Body of pancreas (tissue), 4 donors: ENCODE measurements at regions not wholly inside any gene's neighbourhood (a gene's known extent, or its start where the extent isn't known, plus 50 kb on each side); places are given as distances from the start of the nearest gene placed in this dataset.

Source experiments
- ATAC-seq: fragments of 150-250 bp; one replicate; pipeline ENCODE4 v1.9.1; 2016
- DNase-seq, 4 donors: peaks; one replicate each; pipeline ENCODE4 v3.0.0-alpha.2; 2019
- H3K27ac ChIP-seq, 4 donors: fragments of 200-600 bp; sonication (generic); 1 replicate in 3 of 4; 2 replicates in 1 of 4; pipeline versions ENCODE4 v1.5.1 to v1.6.1; 2016 to 2019; ENCODE audit warnings: mild to moderate bottlenecking in 1 of 4, mixed read lengths in 1 of 4, moderate library complexity in 1 of 4
- H3K27me3 ChIP-seq, 2 donors: fragments of 200-600 bp; sonication (generic); one replicate each; pipeline ENCODE4 v1.6.0; 2016; ENCODE audit warnings: mild to moderate bottlenecking in 1 of 2
- H3K36me3 ChIP-seq, 2 donors: fragments of 200-600 bp; sonication (generic); replicated peaks in 1 of 2; 2 replicates each; pipeline ENCODE4 v1.5.1; 2016; ENCODE audit warnings: low read depth in 2 of 2; ENCODE audit not compliant: insufficient read depth in 1 of 2
- H3K4me1 ChIP-seq: fragments of 200-600 bp; sonication (generic); one replicate; pipeline ENCODE4 v1.6.0; 2016
- H3K4me3 ChIP-seq, 2 donors: fragments of 200-600 bp; sonication (generic); 1 replicate in 1 of 2; 2 replicates in 1 of 2; pipeline ENCODE4 v1.5.1; 2016 to 2019
- H3K9me3 ChIP-seq, 3 donors: fragments of 200-600 bp; sonication (generic); 1 replicate in 2 of 3; 2 replicates in 1 of 3; pipeline ENCODE4 v1.5.1; 2016
- POLR2A ChIP-seq, 3 donors: fragments of 450-650 bp; IDR thresholded peaks; one replicate each; pipeline ENCODE4 v1.6.1; 2016; ENCODE audit warnings: antibody characterized with exemption in 3 of 3, mild to moderate bottlenecking in 2 of 3
- WGBS, 2 donors: methylation state at CpG; one replicate each; pipeline ENCODE4 v1.1.5; 2017; 5-methylcytosine and 5-hydroxymethylcytosine counted together
- intact Hi-C: fragments of 100-400 bp; cut with DNase I; formaldehyde crosslinking; loops from one replicate; pipeline ENCODE4 v1.15.1; 2023
- TF ChIP-seq, protein P1 (sequence below), 7 experiments: fragments of 450-650 bp in 4 of 7; fragments of 200-600 bp in 3 of 7; sonication (generic) in 3 of 7; IDR thresholded peaks; one replicate each; pipeline ENCODE4 v1.5.1; 2016 to 2019; ENCODE audit warnings: antibody characterized with exemption in 7 of 7

DNA sequence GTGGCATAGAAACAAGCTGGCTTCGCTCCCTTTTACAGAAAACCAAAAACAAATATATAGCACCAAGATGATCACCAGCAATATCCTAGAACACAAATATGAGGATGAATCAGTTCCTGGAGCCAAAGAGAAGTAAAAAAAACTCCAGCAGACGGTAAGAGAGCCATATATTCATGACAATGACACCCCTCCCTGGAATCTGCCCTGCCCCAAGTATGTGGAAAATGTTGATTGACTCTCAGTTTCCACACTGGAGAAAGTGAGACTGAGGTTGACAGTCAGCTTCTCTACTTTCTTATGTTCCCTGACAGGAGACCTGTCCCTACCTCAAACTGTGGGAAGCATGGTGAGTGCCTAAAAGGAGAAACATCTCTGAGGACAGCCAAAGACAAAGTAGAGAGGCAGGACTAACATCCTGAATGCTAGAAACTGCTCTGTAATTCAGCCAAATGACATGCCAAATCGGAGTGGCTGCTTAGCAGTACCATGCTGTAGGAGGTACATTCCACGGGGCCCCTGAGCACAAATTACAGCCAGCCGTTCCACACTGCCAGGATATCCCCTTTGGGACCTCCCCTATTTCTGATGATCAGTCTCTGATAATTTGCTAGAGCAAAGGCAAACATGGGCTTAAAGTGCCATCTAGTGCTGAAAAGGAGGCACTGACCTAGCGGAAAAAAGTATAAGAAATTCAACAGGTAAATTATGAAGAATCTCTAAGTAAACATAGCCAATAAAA is 424.0 kb upstream of the RGMB start:
- ATAC-seq, result no peak
- intact Hi-C loops, result no loop called here
- no peak for DNase-seq
- 88 to 89% methylated on average over 6 of the region's 6 CpGs for whole genome bisulfite sequencing, 2 donors
- Histone ChIP-seq H3K4me1 (no peaks in the 10 kb centered on the region), H3K4me3 (no peak overlapping the region), H3K27me3 (no peaks in the 10 kb centered on the region), H3K36me3 (no peaks in the 10 kb centered on the region), H3K27ac (no peak overlapping the region), H3K9me3 (no peaks in the 10 kb centered on the region)
- TF ChIP-seq, protein P1, sequence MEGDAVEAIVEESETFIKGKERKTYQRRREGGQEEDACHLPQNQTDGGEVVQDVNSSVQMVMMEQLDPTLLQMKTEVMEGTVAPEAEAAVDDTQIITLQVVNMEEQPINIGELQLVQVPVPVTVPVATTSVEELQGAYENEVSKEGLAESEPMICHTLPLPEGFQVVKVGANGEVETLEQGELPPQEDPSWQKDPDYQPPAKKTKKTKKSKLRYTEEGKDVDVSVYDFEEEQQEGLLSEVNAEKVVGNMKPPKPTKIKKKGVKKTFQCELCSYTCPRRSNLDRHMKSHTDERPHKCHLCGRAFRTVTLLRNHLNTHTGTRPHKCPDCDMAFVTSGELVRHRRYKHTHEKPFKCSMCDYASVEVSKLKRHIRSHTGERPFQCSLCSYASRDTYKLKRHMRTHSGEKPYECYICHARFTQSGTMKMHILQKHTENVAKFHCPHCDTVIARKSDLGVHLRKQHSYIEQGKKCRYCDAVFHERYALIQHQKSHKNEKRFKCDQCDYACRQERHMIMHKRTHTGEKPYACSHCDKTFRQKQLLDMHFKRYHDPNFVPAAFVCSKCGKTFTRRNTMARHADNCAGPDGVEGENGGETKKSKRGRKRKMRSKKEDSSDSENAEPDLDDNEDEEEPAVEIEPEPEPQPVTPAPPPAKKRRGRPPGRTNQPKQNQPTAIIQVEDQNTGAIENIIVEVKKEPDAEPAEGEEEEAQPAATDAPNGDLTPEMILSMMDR (IDR thresholded peaks at IDR 0.05), result no peak
- no peak for TF ChIP-seq POLR2A (IDR thresholded peaks at IDR 0.05)

DNA sequence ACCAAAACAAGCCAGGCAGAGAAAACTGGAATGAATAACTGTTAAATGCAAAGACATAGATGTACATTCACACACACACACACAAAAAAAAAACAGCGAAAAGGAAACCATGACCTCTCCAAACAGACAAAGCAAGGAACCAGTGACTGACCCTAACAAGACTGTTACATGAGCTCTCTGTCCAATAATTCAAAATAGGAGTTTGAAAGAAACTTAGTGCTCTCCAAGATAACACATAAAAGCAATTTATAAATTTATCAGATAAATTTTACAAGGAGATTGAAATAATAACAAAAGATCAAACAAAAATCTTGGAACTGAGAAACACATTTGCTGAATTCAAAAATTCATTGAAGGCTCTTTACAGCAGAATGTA is 423.5 kb upstream of the RGMB start:
- intact Hi-C loops, result no loop called here
- TF ChIP-seq, protein P1 (IDR thresholded peaks at IDR 0.05), result no peak
- TF ChIP-seq POLR2A (IDR thresholded peaks at IDR 0.05), result no peak
- no peak overlapping the region for H3K4me3 ChIP-seq
- no peaks in the 10 kb centered on the region for H3K27me3 ChIP-seq
- no peaks in the 10 kb centered on the region for H3K36me3 ChIP-seq
- ATAC-seq (no peak), DNase-seq (no peak)
- no peaks in the 10 kb centered on the region for H3K9me3 ChIP-seq
- no peaks in the 10 kb centered on the region for H3K4me1 ChIP-seq
- no peak overlapping the region for H3K27ac ChIP-seq
- WGBS, 2 donors, result 84 to 88% methylated on average over 1 of the region's 1 CpG

DNA sequence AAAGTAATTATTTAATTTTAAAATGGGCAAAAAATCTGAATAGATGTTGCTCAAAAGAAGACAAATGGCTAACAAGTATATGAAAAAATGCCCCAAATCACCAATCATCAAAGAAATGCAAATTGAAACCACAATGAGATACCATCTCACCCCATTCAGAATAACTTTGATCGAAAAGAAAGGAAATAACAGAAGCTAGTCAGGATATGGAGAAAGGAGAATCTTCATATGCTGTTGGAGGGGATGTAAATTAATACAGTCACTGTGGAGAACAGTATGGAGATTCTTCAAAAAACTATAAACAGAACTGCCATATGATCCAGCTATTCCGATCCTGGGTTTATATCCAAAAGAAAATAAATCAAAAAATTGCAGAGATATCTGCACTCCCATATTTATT is 418.5 kb upstream of the RGMB start:
- no peak for ATAC-seq
- H3K4me1 ChIP-seq, result no peaks in the 10 kb centered on the region
- 77 to 79% methylated on average over 2 of the region's 2 CpGs for WGBS, 2 donors

DNA sequence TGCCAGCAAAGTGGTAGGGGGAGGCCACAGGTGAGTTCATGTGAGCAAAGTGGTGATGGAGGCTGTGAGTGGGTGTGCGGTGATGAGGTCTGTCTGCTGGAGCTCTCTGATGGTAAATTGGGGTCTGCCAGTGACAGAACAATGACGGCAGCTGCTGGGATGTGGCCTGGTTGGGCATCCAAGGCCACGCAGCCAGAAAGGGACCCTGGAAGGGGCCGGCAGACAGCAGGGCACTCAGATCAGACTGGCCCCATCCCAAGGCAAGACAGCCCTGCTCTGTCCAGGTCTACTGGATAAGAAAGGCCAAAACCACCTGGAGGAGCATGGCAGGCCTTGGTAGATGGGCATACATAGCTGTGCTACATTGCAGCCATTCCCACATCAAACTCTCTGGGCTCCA is 412.9 kb upstream of the RGMB start:
- Histone ChIP-seq H3K4me1 (peaks cover 4% of the 10 kb centered on the region), H3K36me3 (no peaks in the 10 kb centered on the region), H3K27me3 (no peaks in the 10 kb centered on the region), H3K27ac (no peak overlapping the region), H3K9me3 (peaks cover 0 to 10% (median 0%) of the 10 kb centered on the region in 3 donors), H3K4me3 (no peak overlapping the region)
- DNase-seq (no peak), ATAC-seq (no peak)
- whole genome bisulfite sequencing, 2 donors, result 95 to 98% methylated on average over 4 of the region's 4 CpGs
- TF ChIP-seq, protein P1 (IDR thresholded peaks at IDR 0.05), result no peak
- TF ChIP-seq POLR2A (IDR thresholded peaks at IDR 0.05), result no peak
- intact Hi-C loops, result no loop called here

More for the DNA sequence above, 418.5 kb upstream of the RGMB start:
- no peaks in the 10 kb centered on the region for H3K27me3 ChIP-seq
- no peak overlapping the region for H3K4me3 ChIP-seq
- H3K36me3 ChIP-seq, result no peaks in the 10 kb centered on the region
- intact Hi-C loops, result no loop called here
- H3K27ac ChIP-seq, result no peak overlapping the region
- TF ChIP-seq POLR2A (IDR thresholded peaks at IDR 0.05), result no peak
- TF ChIP-seq, protein P1 (IDR thresholded peaks at IDR 0.05), result no peak
- DNase-seq, result no peak
- H3K9me3 ChIP-seq, result peaks cover 0 to 9% (median 0%) of the 10 kb centered on the region in 3 donors

DNA sequence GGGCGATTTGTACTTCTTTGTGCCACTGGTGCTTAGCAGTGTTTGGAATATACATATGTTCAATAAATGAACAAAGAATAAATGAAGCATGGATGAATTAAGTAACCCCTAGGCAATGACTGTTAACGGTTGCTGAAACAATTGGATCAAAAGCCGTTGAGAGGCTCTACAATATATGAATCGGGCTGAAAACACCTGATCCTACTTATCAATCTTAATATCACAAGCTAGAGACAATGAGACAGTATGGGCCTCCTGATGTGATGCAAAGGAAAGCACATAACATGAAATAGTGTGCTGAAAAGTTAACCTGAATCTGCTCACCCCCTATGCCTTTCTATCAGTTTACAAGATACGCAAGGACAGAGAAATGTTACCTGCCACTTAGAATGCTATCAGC is 410.3 kb upstream of the RGMB start:
- 80 to 84% methylated on average over 5 of the region's 5 CpGs for WGBS, 2 donors
- Histone ChIP-seq H3K9me3 (peaks cover 0 to 10% (median 0%) of the 10 kb centered on the region in 3 donors), H3K36me3 (no peaks in the 10 kb centered on the region), H3K27ac (no peak overlapping the region), H3K4me1 (peaks cover 4% of the 10 kb centered on the region), H3K4me3 (no peak overlapping the region), H3K27me3 (no peaks in the 10 kb centered on the region)
- TF ChIP-seq POLR2A (IDR thresholded peaks at IDR 0.05), result no peak
- TF ChIP-seq, protein P1 (IDR thresholded peaks at IDR 0.05), result no peak
- DNase-seq, result no peak
- no peak for ATAC-seq
- intact Hi-C loops, result no loop called here
